AG10803 (cell line): ENCODE measurements at regions not wholly inside any gene's neighbourhood (a gene's known extent, or its start where the extent isn't known, plus 50 kb on each side); places are given as distances from the start of the nearest gene placed in this dataset.
"Not testable (repeated sequence)": the region's sequence is repeated elsewhere in the genome, so short reads cannot be mapped to it uniquely, and the experiment has no call there.

ENCODE experiments used
- DNase-seq: peaks from one replicate; pipeline ENCODE4 v3.0.0; 2010; ENCODE audit warnings: low read depth
- H3K4me3 ChIP-seq: 2 replicates; pipeline ENCODE4 v1.5.1; 2011; ENCODE audit warnings: mild to moderate bottlenecking, low read length, control low read depth
- CTCF ChIP-seq: conservative IDR thresholded peaks from 2 replicates; pipeline ENCODE4 v1.5.1; 2011; ENCODE audit warnings: mild to moderate bottlenecking, low read length, control low read depth, inconsistent platforms

- no peak overlapping the region for H3K4me3 ChIP-seq
- no peak for DNase-seq
- no peak for TF ChIP-seq CTCF
Measured at GRCh38 chr12:96101806-96102205, 66.4 kb upstream of the LTA4H start.

GRCh38 chr12:96103067-96103644, 67.8 kb upstream of the LTA4H start:
- no peak for DNase-seq
- no peak for TF ChIP-seq CTCF
- H3K4me3 ChIP-seq = no peak overlapping the region

- no peak for DNase-seq
- TF ChIP-seq CTCF = no peak
- H3K4me3 ChIP-seq = no peak overlapping the region
Measured at GRCh38 chr12:96104566-96104965, 69.2 kb upstream of the LTA4H start.

- no peak for TF ChIP-seq CTCF
- H3K4me3 ChIP-seq = no peak overlapping the region
- DNase-seq = no peak
Measured at GRCh38 chr12:96106137-96106536, 70.8 kb upstream of the LTA4H start.

- TF ChIP-seq CTCF = no peak
- no peak for DNase-seq
- H3K4me3 ChIP-seq = no peak overlapping the region
Measured at GRCh38 chr12:96107236-96107635, 71.8 kb upstream of the LTA4H start.

GRCh38 chr12:96108321-96108720, 72.9 kb upstream of the LTA4H start:
- no peak overlapping the region for H3K4me3 ChIP-seq
- TF ChIP-seq CTCF = no peak
- no peak for DNase-seq

- H3K4me3 ChIP-seq, DNase-seq: not testable (repeated sequence)
Measured at GRCh38 chr12:96108941-96109340, 73.6 kb upstream of the LTA4H start.

- H3K4me3 ChIP-seq = no peak overlapping the region
- DNase-seq = no peak
- no peak for TF ChIP-seq CTCF
Measured at GRCh38 chr12:96112733-96113132, 77.3 kb upstream of the LTA4H start.
